Gastroesophageal sphincter (tissue), 4 donors: ENCODE measurements at regions not wholly inside any gene's neighbourhood (a gene's known extent, or its start where the extent isn't known, plus 50 kb on each side); places are given as distances from the start of the nearest gene placed in this dataset.

Experiments
- ATAC-seq: fragments of 150-250 bp; one replicate; pipeline ENCODE4 v1.9.1; 2016; ENCODE audit warnings: mild to moderate bottlenecking, moderate library complexity
- H3K27ac ChIP-seq, 4 donors: fragments of 200-600 bp; sonication (generic) in 3 of 4; 1 replicate in 3 of 4; 2 replicates in 1 of 4; pipeline ENCODE4 v1.5.1; 2016 to 2019
- H3K27me3 ChIP-seq: fragments of 200-600 bp; sonication (generic); one replicate; pipeline ENCODE4 v1.5.1; 2019
- H3K36me3 ChIP-seq, 2 donors: fragments of 200-600 bp; sonication (generic); one replicate each; pipeline ENCODE4 v1.5.1; 2019; ENCODE audit warnings: control low read depth in 1 of 2
- H3K4me1 ChIP-seq, 3 donors: fragments of 200-600 bp; sonication (generic); 1 replicate in 2 of 3; 2 replicates in 1 of 3; pipeline ENCODE4 v1.5.1; 2016 to 2019; ENCODE audit warnings: control low read depth in 2 of 3
- H3K4me3 ChIP-seq, 2 donors: fragments of 200-600 bp; sonication (generic); one replicate each; pipeline ENCODE4 v1.5.1; 2019; ENCODE audit warnings: mild to moderate bottlenecking in 1 of 2, moderate library complexity in 1 of 2
- H3K9me3 ChIP-seq, 3 donors: fragments of 200-600 bp; sonication (generic); one replicate each; pipeline ENCODE4 v1.5.1; 2017 to 2019; ENCODE audit warnings: control low read depth in 2 of 3
- CTCF ChIP-seq, 4 experiments: fragments of 200-600 bp in 2 of 4; fragments of 450-650 bp in 2 of 4; sonication (generic) in 1 of 4; IDR thresholded peaks; one replicate each; pipeline ENCODE4 v1.5.1; 2017 to 2019; ENCODE audit warnings: antibody characterized with exemption in 4 of 4, mild to moderate bottlenecking in 2 of 4, moderate library complexity in 2 of 4
- EP300 ChIP-seq: sonication (generic); formaldehyde crosslinking; IDR thresholded peaks from one replicate; pipeline ENCODE4 v1.6.1; 2017; ENCODE audit warnings: antibody characterized with exemption, mild to moderate bottlenecking
- POLR2A ChIP-seq, 2 donors: fragments of 450-650 bp; IDR thresholded peaks; one replicate each; pipeline ENCODE4 v1.6.1; 2017; ENCODE audit warnings: antibody characterized with exemption in 2 of 2, mild to moderate bottlenecking in 2 of 2, moderate library complexity in 1 of 2
- POLR2AphosphoS5 ChIP-seq: sonication (generic); formaldehyde crosslinking; IDR thresholded peaks from one replicate; pipeline ENCODE4 v1.6.1; 2017; ENCODE audit warnings: antibody characterized with exemption
- WGBS, 2 donors: methylation state at CpG; one replicate each; pipeline ENCODE4 v1.1.5; 2018; ENCODE audit warnings: low coverage in 1 of 2; 5-methylcytosine and 5-hydroxymethylcytosine counted together

GRCh38 chr6:91505199-91505598 lies 918.3 kb upstream of the MAP3K7 start:
- Histone ChIP-seq H3K4me1 (no peaks in the 10 kb centered on the region), H3K36me3 (no peaks in the 10 kb centered on the region), H3K27ac (no peak overlapping the region), H3K4me3 (no peak overlapping the region), H3K9me3 (no peaks in the 10 kb centered on the region), H3K27me3 (no peaks in the 10 kb centered on the region)
- TF ChIP-seq EP300 (no peak), CTCF (IDR thresholded peaks at IDR 0.05) (no peak), POLR2AphosphoS5 (no peak), POLR2A (IDR thresholded peaks at IDR 0.05) (no peak)
- ATAC-seq: no peak

GRCh38 chr6:91501930-91502329 lies 915.1 kb upstream of the MAP3K7 start:
- no peak for ATAC-seq
- H3K4me1 ChIP-seq: no peaks in the 10 kb centered on the region
- H3K27me3 ChIP-seq: no peaks in the 10 kb centered on the region
- 62 to 85% methylated on average over 4 of the region's 4 CpGs for WGBS, 2 donors
- H3K9me3 ChIP-seq: no peaks in the 10 kb centered on the region
- TF ChIP-seq POLR2AphosphoS5 (no peak), EP300 (no peak), CTCF (IDR thresholded peaks at IDR 0.05) (no peak), POLR2A (IDR thresholded peaks at IDR 0.05) (no peak)
- H3K4me3 ChIP-seq: no peak overlapping the region
- no peak overlapping the region for H3K27ac ChIP-seq
- H3K36me3 ChIP-seq: no peaks in the 10 kb centered on the region

GRCh38 chr6:91500689-91501303 lies 913.9 kb upstream of the MAP3K7 start:
- no peak overlapping the region for H3K4me3 ChIP-seq
- TF ChIP-seq POLR2AphosphoS5: no peak
- TF ChIP-seq EP300: no peak
- 73 to 100% methylated on average over 1 of the region's 1 CpG for WGBS, 2 donors
- no peaks in the 10 kb centered on the region for H3K36me3 ChIP-seq
- no peaks in the 10 kb centered on the region for H3K9me3 ChIP-seq
- ATAC-seq: no peak
- no peak overlapping the region for H3K27ac ChIP-seq
- H3K27me3 ChIP-seq: no peaks in the 10 kb centered on the region
- no peaks in the 10 kb centered on the region for H3K4me1 ChIP-seq

- no peak overlapping the region for H3K4me3 ChIP-seq
- H3K9me3 ChIP-seq: no peaks in the 10 kb centered on the region
- H3K27ac ChIP-seq: no peak overlapping the region
- no peaks in the 10 kb centered on the region for H3K36me3 ChIP-seq
- TF ChIP-seq CTCF (IDR thresholded peaks at IDR 0.05): no peak
- no peak for TF ChIP-seq EP300
- TF ChIP-seq POLR2A (IDR thresholded peaks at IDR 0.05): no peak
- no peak for TF ChIP-seq POLR2AphosphoS5
- no peaks in the 10 kb centered on the region for H3K4me1 ChIP-seq
- no peaks in the 10 kb centered on the region for H3K27me3 ChIP-seq
- 88 to 100% methylated on average over 1 of the region's 1 CpG for WGBS, 2 donors
- no peak for ATAC-seq
Measured at GRCh38 chr6:91498576-91498975, 911.7 kb upstream of the MAP3K7 start.

GRCh38 chr6:91497770-91498169 lies 910.9 kb upstream of the MAP3K7 start:
- Histone ChIP-seq H3K9me3 (no peaks in the 10 kb centered on the region), H3K4me1 (no peaks in the 10 kb centered on the region), H3K4me3 (no peak overlapping the region), H3K27ac (no peak overlapping the region), H3K27me3 (no peaks in the 10 kb centered on the region), H3K36me3 (no peaks in the 10 kb centered on the region)
- TF ChIP-seq EP300 (no peak), CTCF (IDR thresholded peaks at IDR 0.05) (no peak), POLR2AphosphoS5 (no peak), POLR2A (IDR thresholded peaks at IDR 0.05) (no peak)
- no peak for ATAC-seq
- WGBS, 2 donors: 86 to 100% methylated on average over 1 of the region's 1 CpG
